Stimulated activated CD8-positive, alpha-beta memory T cell treated with anti-CD3 and anti-CD28 coated beads, Interleukin-12 subunit alpha, Interleukin-12 subunit beta, amount 100 ng/mL, for 24 hours (primary cell): ENCODE measurements at regions not wholly inside any gene's neighbourhood (a gene's known extent, or its start where the extent isn't known, plus 50 kb on each side); places are given as distances from the start of the nearest gene placed in this dataset.

Experiments used
- DNase-seq: peaks from one replicate; pipeline ENCODE4 v3.0.0-alpha.2; 2020; ENCODE audit errors: extremely low read depth

GRCh38 chr7:136034132-136034531 is 57.0 kb upstream of the MTPN start:
- DNase-seq, result no peak

- DNase-seq, result no peak
Observed at GRCh38 chr7:136033413-136034031, 56.4 kb upstream of the MTPN start.

- DNase-seq, result no peak
Observed at GRCh38 chr7:136030867-136031318, 53.7 kb upstream of the MTPN start.

- DNase-seq, result no peak
Observed at GRCh38 chr7:136030330-136030729, 53.2 kb upstream of the MTPN start.

- DNase-seq, result no peak
Observed at GRCh38 chr7:136027160-136027559, 50.0 kb upstream of the MTPN start.
